B cell (primary cell): ENCODE measurements at regions not wholly inside any gene's neighbourhood (a gene's known extent, or its start where the extent isn't known, plus 50 kb on each side); places are given as distances from the start of the nearest gene placed in this dataset.

Experiments
- CTCF ChIP-seq: fragments of 200-600 bp; IDR thresholded peaks from one replicate; pipeline ENCODE4 v1.8.0; 2022; ENCODE audit warnings: antibody characterized with exemption, mild to moderate bottlenecking
- EZH2 ChIP-seq: IDR thresholded peaks from 2 replicates; pipeline ENCODE4 v1.6.1; 2012; ENCODE audit warnings: borderline replicate concordance, low read depth, mild to moderate bottlenecking, moderate library complexity, low read length; ENCODE audit not compliant: insufficient read depth, poor library complexity, severe bottlenecking

- TF ChIP-seq CTCF (no peak), EZH2 (no peak)
Measured at GRCh38 chr5:96588539-96588938, 73.6 kb upstream of the CAST start.
